Fibroblast of lung (primary cell): ENCODE measurements at regions not wholly inside any gene's neighbourhood (a gene's known extent, or its start where the extent isn't known, plus 50 kb on each side); places are given as distances from the start of the nearest gene placed in this dataset.

ENCODE experiments used
- DNase-seq, 2 donors: peaks; one replicate each; pipeline versions ENCODE4 v3.0.0 to v3.0.0-alpha.2; 2010; ENCODE audit warnings: low read depth in 2 of 2
- H2AFZ ChIP-seq: 2 replicates; pipeline ENCODE4 v1.5.1; 2012; ENCODE audit warnings: low read length, control low read depth, inconsistent platforms
- H3K27ac ChIP-seq: 2 replicates; pipeline ENCODE4 v1.5.1; 2011; ENCODE audit warnings: low read length, control low read depth; ENCODE audit not compliant: insufficient read depth
- H3K27me3 ChIP-seq: 2 replicates; pipeline ENCODE4 v1.5.1; 2011; ENCODE audit warnings: mild to moderate bottlenecking, low read length; ENCODE audit not compliant: control insufficient read depth, insufficient read depth
- H3K36me3 ChIP-seq: 2 replicates; pipeline ENCODE4 v1.5.1; 2011; ENCODE audit warnings: low read length; ENCODE audit not compliant: control insufficient read depth, insufficient read depth
- H3K4me1 ChIP-seq: 2 replicates; pipeline ENCODE4 v1.5.1; 2011; ENCODE audit warnings: low read length; ENCODE audit not compliant: control insufficient read depth, insufficient read depth; ENCODE audit errors: extremely low read depth
- H3K4me2 ChIP-seq: 2 replicates; pipeline ENCODE4 v1.5.1; 2011; ENCODE audit warnings: low read length, control low read depth; ENCODE audit not compliant: insufficient read depth; ENCODE audit errors: extremely low read depth
- H3K4me3 ChIP-seq, 4 experiments: fragments of 200-600 bp in 1 of 4; sonication (generic) in 1 of 4; replicated peaks in 1 of 4; 2 replicates each; pipeline ENCODE4 v1.5.1; 2011 to 2016; ENCODE audit warnings: low read length in 4 of 4, low read depth in 3 of 4, mild to moderate bottlenecking in 3 of 4, control low read depth in 2 of 4, inconsistent platforms in 1 of 4, mixed read lengths in 1 of 4; ENCODE audit not compliant: insufficient read depth in 1 of 4; ENCODE audit errors: control extremely low read depth in 1 of 4
- H3K79me2 ChIP-seq: 2 replicates; pipeline ENCODE4 v1.5.1; 2012; ENCODE audit warnings: mild to moderate bottlenecking, low read length, inconsistent platforms; ENCODE audit not compliant: control insufficient read depth, insufficient read depth
- H3K9ac ChIP-seq: 2 replicates; pipeline ENCODE4 v1.5.1; 2011; ENCODE audit warnings: mild to moderate bottlenecking, low read length, control low read depth; ENCODE audit not compliant: insufficient read depth
- H3K9me3 ChIP-seq: 2 replicates; pipeline ENCODE4 v1.5.1; 2012; ENCODE audit warnings: low read depth, low read length; ENCODE audit not compliant: control insufficient read depth, insufficient read depth
- H4K20me1 ChIP-seq: 2 replicates; pipeline ENCODE4 v1.5.1; 2011; ENCODE audit warnings: low read length; ENCODE audit not compliant: control insufficient read depth, insufficient read depth; ENCODE audit errors: extremely low read depth
- CTCF ChIP-seq, 2 donors: IDR thresholded peaks in 1 of 2; conservative IDR thresholded peaks in 1 of 2; 1 replicate in 1 of 2; 2 replicates in 1 of 2; pipeline ENCODE4 v1.5.1; 2011 to 2012; ENCODE audit warnings: low read length in 2 of 2, control low read depth in 1 of 2, inconsistent platforms in 1 of 2, low read depth in 1 of 2, mild to moderate bottlenecking in 1 of 2
- EZH2 ChIP-seq: IDR thresholded peaks from 2 replicates; pipeline ENCODE4 v1.5.1; 2012; ENCODE audit warnings: low read length, control low read depth, mild to moderate bottlenecking; ENCODE audit errors: missing control alignments

- no peaks in the 10 kb centered on the region for H3K4me1 ChIP-seq
- H3K4me2 ChIP-seq, result no peak overlapping the region
- H4K20me1 ChIP-seq, result no peaks in the 10 kb centered on the region
- H3K27me3 ChIP-seq, result no peaks in the 10 kb centered on the region
- TF ChIP-seq EZH2 (no peak), CTCF (conservative IDR thresholded peaks at IDR 0.05 in 1 of 2, IDR thresholded peaks at IDR 0.05 in 1 of 2; ENCODE audit: low read depth in 1 of 2, low read length in 2 of 2) (no peak)
- no peak for DNase-seq
- H2AFZ ChIP-seq, result no peak overlapping the region
- H3K79me2 ChIP-seq, result no peaks in the 10 kb centered on the region
- H3K9me3 ChIP-seq, result no peaks in the 10 kb centered on the region
- H3K27ac ChIP-seq, result no peak overlapping the region
- H3K9ac ChIP-seq, result no peak overlapping the region
- no peaks in the 10 kb centered on the region for H3K36me3 ChIP-seq
- no peak overlapping the region for H3K4me3 ChIP-seq
Measured at GRCh38 chr5:82834151-82834550, 243.0 kb downstream of the TMEM167A start.

GRCh38 chr5:82833277-82833676 lies 243.9 kb downstream of the TMEM167A start:
- no peak overlapping the region for H3K4me2 ChIP-seq
- no peak overlapping the region for H2AFZ ChIP-seq
- no peak overlapping the region for H3K4me3 ChIP-seq
- TF ChIP-seq EZH2, result no peak
- TF ChIP-seq CTCF (conservative IDR thresholded peaks at IDR 0.05 in 1 of 2, IDR thresholded peaks at IDR 0.05 in 1 of 2; ENCODE audit: low read depth in 1 of 2, low read length in 2 of 2), result no peak
- H3K27ac ChIP-seq, result no peak overlapping the region
- no peaks in the 10 kb centered on the region for H3K4me1 ChIP-seq
- no peaks in the 10 kb centered on the region for H4K20me1 ChIP-seq
- H3K9ac ChIP-seq, result no peak overlapping the region
- H3K36me3 ChIP-seq, result no peaks in the 10 kb centered on the region
- DNase-seq, result no peak
- H3K79me2 ChIP-seq, result no peaks in the 10 kb centered on the region
- H3K27me3 ChIP-seq, result no peaks in the 10 kb centered on the region
- no peaks in the 10 kb centered on the region for H3K9me3 ChIP-seq

- Histone ChIP-seq H3K79me2 (no peaks in the 10 kb centered on the region), H3K27me3 (no peaks in the 10 kb centered on the region), H3K4me3 (no peak overlapping the region), H3K4me1 (no peaks in the 10 kb centered on the region), H3K4me2 (no peak overlapping the region), H4K20me1 (no peaks in the 10 kb centered on the region), H3K27ac (no peak overlapping the region), H3K9me3 (no peaks in the 10 kb centered on the region), H3K9ac (no peak overlapping the region), H3K36me3 (no peaks in the 10 kb centered on the region), H2AFZ (no peak overlapping the region)
- no peak for DNase-seq
- TF ChIP-seq EZH2 (no peak), CTCF (conservative IDR thresholded peaks at IDR 0.05 in 1 of 2, IDR thresholded peaks at IDR 0.05 in 1 of 2; ENCODE audit: low read depth in 1 of 2, low read length in 2 of 2) (no peak)
Measured at GRCh38 chr5:82832445-82832844, 244.7 kb downstream of the TMEM167A start.
